Caco-2 (cell line): ENCODE measurements at regions not wholly inside any gene's neighbourhood (a gene's known extent, or its start where the extent isn't known, plus 50 kb on each side); places are given as distances from the start of the nearest gene placed in this dataset.

ENCODE experiments used
- BruUV-seq: library from RNA; stranded (reverse); fragments of 400-500 nt; replicated peaks from 2 replicates; lab custom pipeline; 2021; lab: Mats Ljungman, UMichigan
- CTCF ChIA-PET: fragments of 300-600 bp; sonication (Branson Sonifier 250); formaldehyde crosslinking; loops from one replicate; lab custom pipeline; 2022; ENCODE audit warnings: antibody characterized with exemption; lab: Charles Lee
- POLR2A ChIA-PET: fragments of 300-600 bp; sonication (Branson Sonifier 250); formaldehyde crosslinking; loops from one replicate; lab custom pipeline; 2022; ENCODE audit warnings: antibody characterized with exemption; lab: Charles Lee
- DNase-seq, 2 experiments: peaks; one replicate each; pipeline versions ENCODE4 v3.0.0 to v3.0.0-alpha.2; 2020 to 2022
- H3K27me3 ChIP-seq: replicated peaks from 2 replicates; pipeline ENCODE4 v1.6.0; 2011; ENCODE audit warnings: low read length; ENCODE audit not compliant: control insufficient read depth, insufficient read depth
- H3K36me3 ChIP-seq: 2 replicates; pipeline ENCODE4 v1.5.1; 2011; ENCODE audit warnings: low read length; ENCODE audit not compliant: control insufficient read depth, insufficient read depth
- H3K4me1 ChIP-seq: fragments of 250-450 bp; sonication (Bioruptor Pico); 2 replicates; pipeline ENCODE4 v1.5.1; 2020; ENCODE audit warnings: mild to moderate bottlenecking
- H3K4me3 ChIP-seq: 2 replicates; pipeline ENCODE4 v1.5.1; 2011; ENCODE audit warnings: low read depth, mild to moderate bottlenecking, control low read depth, low read length
- H3K9me3 ChIP-seq: fragments of 250-450 bp; sonication (Bioruptor Pico); 2 replicates; pipeline ENCODE4 v1.5.1; 2020; ENCODE audit warnings: mild to moderate bottlenecking, moderate library complexity
- H3K27ac Mint-ChIP-seq: one replicate; pipeline ENCODE4 v1.8.0; 2022; ENCODE audit warnings: mixed read lengths; ENCODE audit not compliant: unreplicated experiment
- H3K27me3 Mint-ChIP-seq: one replicate; pipeline ENCODE4 v1.8.0; 2022; ENCODE audit warnings: mixed read lengths; ENCODE audit not compliant: insufficient read depth, unreplicated experiment
- H3K36me3 Mint-ChIP-seq: one replicate; pipeline ENCODE4 v1.8.0; 2022; ENCODE audit warnings: mild to moderate bottlenecking, mixed read lengths; ENCODE audit not compliant: insufficient read depth, unreplicated experiment
- H3K4me1 Mint-ChIP-seq: one replicate; pipeline ENCODE4 v1.8.0; 2022; ENCODE audit warnings: low read depth, mixed read lengths; ENCODE audit not compliant: unreplicated experiment
- H3K4me3 Mint-ChIP-seq: one replicate; pipeline ENCODE4 v1.8.0; 2022; ENCODE audit warnings: mild to moderate bottlenecking, moderate library complexity, mixed read lengths; ENCODE audit not compliant: unreplicated experiment
- H3K9me3 Mint-ChIP-seq: one replicate; pipeline ENCODE4 v1.8.0; 2022; ENCODE audit warnings: mixed read lengths; ENCODE audit not compliant: unreplicated experiment
- CTCF ChIP-seq, 2 experiments: fragments of 200-600 bp in 1 of 2; IDR thresholded peaks; 1 replicate in 1 of 2; 2 replicates in 1 of 2; pipeline versions ENCODE4 v1.5.1 to v1.8.0; 2011 to 2022; ENCODE audit warnings: antibody characterized with exemption in 1 of 2, control low read depth in 1 of 2, inconsistent platforms in 1 of 2, low read depth in 1 of 2, low read length in 1 of 2, mild to moderate bottlenecking in 1 of 2, moderate library complexity in 1 of 2; ENCODE audit not compliant: insufficient read depth in 1 of 2, severe bottlenecking in 1 of 2, unreplicated experiment in 1 of 2
- intact Hi-C: fragments of 100-400 bp; cut with micrococcal nuclease; formaldehyde crosslinking; loops from one replicate; pipeline ENCODE4 v1.10.0; 2022; ENCODE audit not compliant: unreplicated experiment

GRCh38 chr12:107467716-107468115 is 217.9 kb upstream of the PWP1 start:
- no TSS peak for BruUV-seq
- ChIA-PET CTCF (no interaction called here), POLR2A (no interaction called here)
- Histone ChIP-seq H3K4me3 (no peak overlapping the region), H3K4me1 (no peaks in the 10 kb centered on the region), H3K36me3 (no peaks in the 10 kb centered on the region), H3K27me3 (no peaks in the 10 kb centered on the region; the same call in 1 of the 2 replicates), H3K9me3 (no peaks in the 10 kb centered on the region)
- Mint-ChIP-seq H3K4me1 (no peaks in the 10 kb centered on the region), H3K4me3 (no peak overlapping the region), H3K9me3 (no peaks in the 10 kb centered on the region), H3K36me3 (no peaks in the 10 kb centered on the region), H3K27me3 (peaks cover 6% of the 10 kb centered on the region), H3K27ac (no peak overlapping the region)
- intact Hi-C loops, result no loop called here
- TF ChIP-seq CTCF (IDR thresholded peaks at IDR 0.05; ENCODE audit: insufficient read depth in 1 of 2, low read depth in 1 of 2, low read length in 1 of 2, severe bottlenecking in 1 of 2, unreplicated experiment in 1 of 2), result no peak
- DNase-seq, result no peak

- no peaks in the 10 kb centered on the region for H3K4me1 Mint-ChIP-seq
- CTCF ChIA-PET, result no interaction called here
- Histone ChIP-seq H3K27me3 (no peaks in the 10 kb centered on the region; the same call in 1 of the 2 replicates), H3K9me3 (no peaks in the 10 kb centered on the region), H3K4me3 (no peak overlapping the region), H3K36me3 (no peaks in the 10 kb centered on the region), H3K4me1 (no peaks in the 10 kb centered on the region)
- BruUV-seq, result no TSS peak
- H3K27me3 Mint-ChIP-seq, result peaks cover 6% of the 10 kb centered on the region
- POLR2A ChIA-PET, result no interaction called here
- no peak overlapping the region for H3K27ac Mint-ChIP-seq
- no peaks in the 10 kb centered on the region for H3K36me3 Mint-ChIP-seq
- TF ChIP-seq CTCF (IDR thresholded peaks at IDR 0.05; ENCODE audit: insufficient read depth in 1 of 2, low read depth in 1 of 2, low read length in 1 of 2, severe bottlenecking in 1 of 2, unreplicated experiment in 1 of 2), result no peak
- H3K4me3 Mint-ChIP-seq, result no peak overlapping the region
- no peak for DNase-seq
- intact Hi-C loops, result no loop called here
- no peaks in the 10 kb centered on the region for H3K9me3 Mint-ChIP-seq
Measured at GRCh38 chr12:107468182-107468581, 217.4 kb upstream of the PWP1 start.

GRCh38 chr12:107469011-107469410 is 216.6 kb upstream of the PWP1 start:
- no peaks in the 10 kb centered on the region for H3K4me1 Mint-ChIP-seq
- H3K9me3 Mint-ChIP-seq, result no peaks in the 10 kb centered on the region
- ChIA-PET CTCF (no interaction called here), POLR2A (no interaction called here)
- no peak for DNase-seq
- no peak overlapping the region for H3K27ac Mint-ChIP-seq
- no peaks in the 10 kb centered on the region for H3K36me3 Mint-ChIP-seq
- Histone ChIP-seq H3K4me1 (no peaks in the 10 kb centered on the region), H3K27me3 (no peaks in the 10 kb centered on the region; the same call in 1 of the 2 replicates), H3K9me3 (no peaks in the 10 kb centered on the region), H3K36me3 (no peaks in the 10 kb centered on the region), H3K4me3 (no peak overlapping the region)
- H3K4me3 Mint-ChIP-seq, result no peak overlapping the region
- no peak for TF ChIP-seq CTCF (IDR thresholded peaks at IDR 0.05; ENCODE audit: insufficient read depth in 1 of 2, low read depth in 1 of 2, low read length in 1 of 2, severe bottlenecking in 1 of 2, unreplicated experiment in 1 of 2)
- intact Hi-C loops, result no loop called here
- peaks cover 6% of the 10 kb centered on the region for H3K27me3 Mint-ChIP-seq
- no TSS peak for BruUV-seq
